Activated CD4-positive, CD25-positive, alpha-beta regulatory T cell treated with anti-CD3 and anti-CD28 coated beads, Interleukin-2, amount 50 U/mL, for 72 hours (primary cell): ENCODE measurements at regions not wholly inside any gene's neighbourhood (a gene's known extent, or its start where the extent isn't known, plus 50 kb on each side); places are given as distances from the start of the nearest gene placed in this dataset.
A peak's percentile ranks its signal among the peaks of the same experiment; 100 is the strongest.
"Not testable (repeated sequence)": the region's sequence is repeated elsewhere in the genome, so short reads cannot be mapped to it uniquely, and the experiment has no call there.

ENCODE experiments used
- DNase-seq: peaks from one replicate; pipeline ENCODE4 v3.0.0; 2021

DNA sequence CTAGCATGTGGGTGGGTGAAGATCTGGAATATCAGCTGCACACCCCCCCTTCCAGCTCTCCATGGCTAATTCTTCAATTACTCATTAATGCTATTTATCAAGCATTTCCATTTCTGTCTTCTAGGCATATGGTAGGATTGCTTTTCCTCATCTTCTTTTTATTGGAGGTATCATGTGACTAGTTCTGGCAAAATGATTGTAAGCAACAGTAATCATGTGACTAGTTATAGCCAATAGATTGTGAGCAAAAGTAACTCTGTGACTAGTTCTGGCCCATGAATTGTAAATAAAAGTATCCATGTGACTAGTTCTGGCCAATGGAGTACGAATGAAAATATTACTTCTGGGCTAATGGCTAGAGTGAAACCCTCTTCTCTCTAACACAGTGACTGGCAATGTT lies 107.0 kb upstream of the TMEM132E start:
- no peak for DNase-seq

GRCh38 chr17:34471278-34471677 lies 108.1 kb upstream of the TMEM132E start:
- not testable (repeated sequence) for DNase-seq

GRCh38 chr17:34465789-34466188 lies 102.8 kb upstream of the CCL1 start:
- DNase-seq: no peak

- DNase-seq: no peak
These were observed 101.8 kb upstream of the CCL1 start for GRCh38 chr17:34464812-34465211.

DNA sequence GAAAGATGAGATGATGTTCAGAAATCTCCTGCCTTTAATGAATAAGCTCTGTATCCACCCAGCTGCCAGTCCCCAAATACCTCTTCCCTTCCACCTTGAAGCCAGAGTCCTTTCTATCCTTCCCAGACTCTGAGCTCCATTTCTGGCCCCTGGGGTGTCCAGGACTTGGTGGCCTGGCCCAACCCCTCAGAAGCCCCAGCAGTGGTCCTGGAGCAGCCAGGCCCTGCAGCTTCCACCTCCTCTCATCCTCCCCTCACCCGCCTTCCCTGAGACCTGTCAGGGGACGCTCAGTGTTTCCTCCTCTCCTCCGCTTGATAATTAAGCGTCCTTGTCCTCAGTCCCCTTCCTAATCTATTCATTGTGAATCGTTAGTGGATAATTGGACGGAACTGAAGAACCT lies 95.2 kb upstream of the CCL1 start:
- no peak for DNase-seq

- DNase-seq: no peak
These were observed 93.1 kb upstream of the CCL1 start for GRCh38 chr17:34456121-34456520.

DNA sequence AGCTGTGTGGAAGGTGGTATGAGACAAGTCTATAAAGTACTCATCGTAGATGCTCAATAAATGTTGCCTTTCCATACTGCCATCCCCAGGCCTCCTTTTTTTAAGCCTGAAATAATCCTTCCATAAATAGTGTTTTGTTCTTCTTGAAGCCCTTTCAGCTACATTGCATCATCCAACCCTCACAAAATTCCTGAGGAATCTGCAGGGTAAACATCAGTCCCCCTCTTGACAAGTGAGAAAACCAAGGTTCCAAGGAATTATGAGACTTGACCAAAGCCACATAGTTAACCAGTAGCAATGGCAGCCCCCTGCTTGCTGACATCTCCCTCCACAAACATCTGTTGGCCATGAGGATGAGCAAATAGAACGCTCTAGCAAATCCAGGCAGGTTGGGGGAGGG lies 89.7 kb upstream of the CCL1 start:
- no peak for DNase-seq

DNA sequence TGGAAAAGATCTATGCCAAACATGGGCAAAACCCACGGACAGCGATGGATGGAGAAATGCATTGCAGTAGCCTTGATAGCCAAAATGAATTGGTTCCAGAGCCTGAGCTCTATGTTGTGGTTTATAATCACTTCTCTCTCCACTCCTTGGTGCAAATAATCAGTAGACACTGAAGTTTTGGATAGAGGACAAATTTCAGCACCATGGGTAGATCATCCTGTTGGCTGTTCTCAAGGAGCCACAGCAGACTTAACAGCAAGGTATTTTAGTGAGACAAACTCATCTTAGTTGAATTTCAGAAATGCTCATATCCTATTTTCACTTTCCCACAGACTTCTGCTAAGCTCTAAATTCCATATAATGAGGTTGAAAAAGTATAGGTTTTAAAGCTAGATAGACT lies 88.3 kb upstream of the CCL1 start:
- no peak for DNase-seq

GRCh38 chr17:34447406-34447805 lies 84.4 kb upstream of the CCL1 start:
- DNase-seq: no peak

DNA sequence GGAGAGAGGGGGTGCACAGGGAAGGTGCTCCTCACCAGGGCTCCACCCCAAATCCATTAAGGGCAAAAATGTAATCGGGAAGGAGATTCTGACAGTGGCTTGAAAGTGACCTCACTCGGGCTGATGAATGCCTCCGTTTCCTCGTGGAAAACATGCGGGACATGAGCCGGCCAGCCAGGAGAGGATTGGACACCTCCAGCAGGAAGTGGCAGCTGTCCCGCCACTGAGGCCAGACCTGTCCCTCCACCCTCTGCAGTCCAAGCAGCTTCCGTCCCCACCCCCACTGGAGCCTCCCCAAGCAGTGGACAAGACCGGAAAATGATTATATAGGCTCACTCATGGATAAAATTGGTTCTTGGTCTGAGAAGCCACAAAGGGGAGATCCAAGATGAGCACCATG lies 82.1 kb upstream of the CCL1 start:
- no peak for DNase-seq

GRCh38 chr17:34443619-34444469 lies 80.8 kb upstream of the CCL1 start:
- DNase-seq: no peak

DNA sequence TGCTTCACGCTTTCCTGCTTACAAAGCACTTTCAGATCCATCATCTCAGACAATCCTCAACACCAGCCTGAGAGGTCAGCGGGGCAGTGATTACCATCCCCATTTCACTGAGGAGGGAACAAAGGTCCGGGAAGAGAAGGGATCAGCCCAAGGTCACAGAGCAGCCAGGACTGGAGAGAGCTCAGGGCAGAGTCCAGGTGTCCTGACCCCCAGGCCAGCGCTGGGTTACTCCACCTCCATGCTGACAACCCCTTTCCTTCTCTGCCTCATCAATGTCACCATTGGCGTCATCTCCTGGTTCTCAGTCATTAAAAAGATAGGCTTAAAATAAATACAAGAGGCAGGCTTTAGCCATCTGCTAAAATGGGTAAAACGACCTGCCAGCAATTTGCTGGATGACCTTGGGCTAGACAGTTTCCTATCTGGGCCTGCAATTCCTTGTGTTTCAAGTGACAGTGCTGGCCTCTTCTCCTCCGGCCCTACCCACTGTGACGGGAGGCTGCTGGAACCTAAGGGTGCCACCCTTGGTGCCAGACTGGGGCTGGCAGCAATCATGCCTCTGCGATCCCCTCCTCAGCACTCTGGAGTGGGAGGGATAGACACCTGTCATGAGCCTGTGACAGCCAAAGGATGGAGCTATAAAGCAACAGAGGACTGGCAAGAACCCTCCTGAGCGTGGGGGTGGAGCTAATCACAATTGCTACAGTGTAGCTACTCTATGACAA lies 79.5 kb upstream of the CCL1 start:
- DNase-seq: no peak

GRCh38 chr17:34437188-34437587 lies 74.2 kb upstream of the CCL1 start:
- no peak for DNase-seq

DNA sequence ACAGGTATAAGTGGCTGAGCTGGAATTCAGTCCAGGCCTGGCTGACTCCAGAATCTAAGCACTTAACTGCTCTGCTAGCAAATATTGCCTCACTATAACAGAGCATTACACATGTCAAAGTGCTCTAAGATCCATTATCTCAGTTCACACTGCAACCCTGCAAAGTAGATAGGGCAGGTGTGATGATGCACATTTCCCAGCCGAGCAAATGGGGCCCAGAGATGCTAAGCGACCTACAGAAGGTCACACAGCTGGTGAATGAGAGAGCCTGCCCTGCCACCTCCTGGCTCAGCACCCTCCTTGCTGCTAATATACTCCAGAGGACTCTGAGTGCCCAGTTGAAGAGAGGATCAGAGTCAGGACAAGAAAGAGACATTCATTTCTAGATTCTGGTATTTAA lies 73.6 kb upstream of the CCL1 start:
- no peak for DNase-seq

DNA sequence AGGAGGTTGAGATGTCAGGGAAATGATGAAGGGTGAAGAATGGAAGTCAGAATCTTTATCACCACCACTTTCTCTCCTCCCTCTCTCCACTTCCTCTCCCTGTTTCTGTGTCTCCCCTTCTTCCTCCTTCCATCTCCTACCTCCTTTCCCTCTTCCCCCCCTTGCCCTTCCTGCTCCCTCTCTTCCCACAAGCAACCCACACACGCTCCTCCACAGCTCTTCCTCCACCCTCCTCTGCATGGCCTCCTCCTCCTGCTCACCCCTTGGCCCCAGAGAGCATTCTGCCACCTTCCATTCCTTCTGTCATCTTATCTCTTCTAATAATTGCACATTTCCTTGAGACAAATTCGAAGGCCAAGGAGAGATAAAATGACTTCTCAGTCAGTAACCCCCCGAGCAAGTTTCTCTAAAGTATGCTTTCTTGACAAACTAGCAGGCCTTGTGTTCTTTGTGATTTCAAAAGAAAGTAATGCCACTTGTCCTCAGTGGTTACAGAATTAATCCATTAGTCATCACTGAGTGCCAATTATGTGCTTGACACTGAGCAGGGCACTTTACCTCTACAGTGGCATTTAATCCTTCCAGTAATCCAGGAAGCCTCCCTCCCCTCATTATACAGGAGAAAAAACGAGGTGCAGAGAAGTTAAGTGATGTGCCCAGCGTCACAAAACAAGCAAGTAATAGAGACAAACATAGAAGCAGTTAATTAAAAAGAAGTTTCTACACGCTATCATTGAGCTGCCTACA lies 72.3 kb upstream of the CCL1 start:
- DNase-seq: no peak

- DNase-seq: no peak
These were observed 71.0 kb upstream of the CCL1 start for GRCh38 chr17:34434052-34434451.

GRCh38 chr17:34424814-34425491 lies 61.9 kb upstream of the CCL1 start:
- no peak for DNase-seq

GRCh38 chr17:34423978-34424813 lies 61.2 kb upstream of the CCL1 start:
- no peak for DNase-seq

- not testable (repeated sequence) for DNase-seq
These were observed 60.3 kb upstream of the CCL1 start for GRCh38 chr17:34423315-34423714.

- DNase-seq: no peak
These were observed 57.9 kb upstream of the CCL1 start for GRCh38 chr17:34420900-34421299.

- DNase-seq: peak; percentile 71
These were observed 57.3 kb upstream of the CCL1 start for GRCh38 chr17:34420254-34420766.

DNA sequence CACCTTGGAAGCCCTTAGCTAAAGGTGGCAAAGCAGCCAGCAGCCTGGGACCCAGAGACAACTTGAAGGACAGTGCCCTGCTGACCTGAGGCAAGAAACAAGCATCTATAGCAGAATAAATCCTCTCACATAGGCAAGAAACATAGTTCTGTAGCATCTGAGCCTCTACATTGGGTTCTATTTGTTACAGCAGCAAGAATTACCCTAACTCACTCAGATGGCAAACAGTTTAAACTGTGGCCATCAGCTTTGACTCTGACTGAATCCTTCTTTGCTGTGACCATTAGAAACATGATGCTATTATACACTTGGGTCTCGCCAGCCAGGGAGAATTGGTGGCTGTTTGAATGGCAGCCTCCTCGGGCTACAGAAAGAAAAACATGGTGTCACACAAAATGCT lies 53.1 kb upstream of the CCL1 start:
- no peak for DNase-seq
